ENCODE measurements at regions not wholly inside any gene's neighbourhood (a gene's known extent, or its start where the extent isn't known, plus 50 kb on each side); places are given as distances from the start of the nearest gene placed in this dataset.

DNA sequence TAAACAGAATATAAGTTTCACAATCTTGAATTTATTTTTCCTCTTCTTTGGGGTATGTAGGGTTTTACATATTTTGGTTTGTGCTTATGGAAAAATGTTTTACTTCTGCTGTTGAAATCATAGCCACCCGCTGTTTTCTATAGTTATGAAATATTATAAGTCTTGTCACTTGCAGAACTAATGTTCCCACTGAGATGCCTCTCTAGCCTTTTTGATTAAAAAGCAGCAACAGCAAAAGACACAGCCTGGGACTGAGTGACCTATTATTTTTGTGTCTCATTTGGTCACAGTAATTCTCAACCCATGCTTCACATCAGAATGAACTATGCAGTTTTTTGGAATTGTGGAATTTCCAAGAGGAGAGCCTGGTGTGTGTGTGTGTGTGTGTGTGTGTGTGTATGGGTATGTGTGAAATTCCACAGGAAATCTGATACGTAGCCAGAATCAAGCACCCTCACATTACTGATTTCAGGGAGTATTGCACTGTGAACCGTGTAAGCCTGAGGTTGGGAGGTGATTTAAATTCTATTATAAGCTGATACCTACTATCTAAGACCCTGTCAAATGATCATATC is 55.7 kb upstream of the FRMD6 start (continued):
- no peak for TF ChIP-seq TAF15 (IDR thresholded peaks at IDR 0.05; ENCODE audit: low read depth, low read length, poor library complexity, severe bottlenecking)
- TF ChIP-seq ZNF232 (CRISPR knock-in tag; IDR thresholded peaks at IDR 0.05; ENCODE audit: borderline replicate concordance) = no peak

DNA sequence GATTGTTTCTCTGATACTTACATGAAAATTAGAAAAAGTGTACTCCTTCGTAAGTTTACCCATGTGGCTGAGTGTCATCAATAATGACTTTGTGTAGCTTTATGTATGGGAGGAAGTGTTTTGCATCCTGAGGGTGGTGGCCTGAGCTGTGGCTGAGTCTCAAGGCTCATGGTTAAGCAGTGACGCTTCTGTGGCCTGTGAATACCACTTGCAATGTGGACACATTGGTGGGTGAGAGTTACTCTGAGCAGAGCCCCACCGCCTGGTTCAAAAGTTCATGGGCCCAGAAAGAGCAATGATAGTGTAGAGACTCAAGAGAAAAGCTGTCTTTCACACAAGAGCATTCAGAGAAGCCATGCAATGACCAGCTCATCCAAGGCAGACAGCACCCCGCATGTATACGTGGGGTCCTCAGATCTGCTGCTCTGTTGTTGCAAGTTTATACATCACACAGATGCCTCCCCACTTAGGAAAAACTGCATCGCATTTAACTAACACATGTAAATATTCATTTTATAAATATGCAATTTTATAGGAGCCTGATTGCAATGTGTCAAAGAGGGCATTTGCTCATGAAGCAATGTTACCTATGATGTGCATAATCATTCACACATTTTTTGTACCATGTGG is 55.1 kb upstream of the FRMD6 start:
- no peaks in the 10 kb centered on the region for H3K79me2 ChIP-seq (ENCODE audit: insufficient read depth, low read length)
- in situ Hi-C loops (cut with HindIII; ENCODE audit: extremely low pct_ligation_motif_present, low pct_unique_long_range_greater_than_20kb) = no loop called here
- ChIA-PET CTCF (ENCODE audit: low intra/inter-chr PET ratio, low total read pairs) (no interaction called here), POLR2A (no interaction called here)
- no peak overlapping the region for H2AFZ ChIP-seq (ENCODE audit: low read length)
- H4K20me1 ChIP-seq (ENCODE audit: insufficient read depth, low read length) = no peaks in the 10 kb centered on the region
- BruUV-seq (replicated peaks) = no TSS peak
- no peaks in the 10 kb centered on the region for H3K9me3 ChIP-seq (ENCODE audit: low read length)
- FAIRE-seq (no peak), DNase-seq (ENCODE audit: low spot score) (no peak), ATAC-seq (no peak)
- no peaks in the 10 kb centered on the region for H3K27me3 ChIP-seq (ENCODE audit: control insufficient read depth in 1 of 2, insufficient read depth in 2 of 2, low read length in 2 of 2)
- 53% methylated on average over 6 of the region's 6 CpGs for WGBS (ENCODE audit: low lambda C conversion rate)
- no peak overlapping the region for H3K9ac ChIP-seq (ENCODE audit: insufficient read depth, low read depth, low read length)
- TF ChIP-seq ZIK1 (CRISPR knock-in tag; IDR thresholded peaks at IDR 0.05; ENCODE audit: borderline replicate concordance, low read depth) = no peak
- TF ChIP-seq ZNF34 (CRISPR knock-in tag; IDR thresholded peaks at IDR 0.05; ENCODE audit: borderline replicate concordance) = no peak
- no peak for TF ChIP-seq ETV5 (CRISPR knock-in tag; IDR thresholded peaks at IDR 0.05; ENCODE audit: borderline replicate concordance)
- TF ChIP-seq ZBTB38 (CRISPR knock-in tag; IDR thresholded peaks at IDR 0.05) = no peak
- no peak for TF ChIP-seq MIXL1 (CRISPR knock-in tag; IDR thresholded peaks at IDR 0.05)
- TF ChIP-seq, protein P1, sequence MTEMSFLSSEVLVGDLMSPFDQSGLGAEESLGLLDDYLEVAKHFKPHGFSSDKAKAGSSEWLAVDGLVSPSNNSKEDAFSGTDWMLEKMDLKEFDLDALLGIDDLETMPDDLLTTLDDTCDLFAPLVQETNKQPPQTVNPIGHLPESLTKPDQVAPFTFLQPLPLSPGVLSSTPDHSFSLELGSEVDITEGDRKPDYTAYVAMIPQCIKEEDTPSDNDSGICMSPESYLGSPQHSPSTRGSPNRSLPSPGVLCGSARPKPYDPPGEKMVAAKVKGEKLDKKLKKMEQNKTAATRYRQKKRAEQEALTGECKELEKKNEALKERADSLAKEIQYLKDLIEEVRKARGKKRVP (CRISPR knock-in tag; IDR thresholded peaks at IDR 0.05) = no peak
- TF ChIP-seq NONO (IDR thresholded peaks at IDR 0.05) = no peak
- TF ChIP-seq NONO (CRISPR knock-in tag; conservative IDR thresholded peaks at IDR 0.05) = no peak
- no peak for TF ChIP-seq SUZ12 (IDR thresholded peaks at IDR 0.05; ENCODE audit: low read depth, low read length)
- no peak for TF ChIP-seq ATF7 (IDR thresholded peaks at IDR 0.05)
- no peak for TF ChIP-seq ATF7 (CRISPR knock-in tag; IDR thresholded peaks at IDR 0.05)
- TF ChIP-seq JUN (CRISPR knock-in tag; IDR thresholded peaks at IDR 0.05) = no peak
- no peak overlapping the region for H3K27ac ChIP-seq (ENCODE audit: extremely low read length, insufficient read depth, low read length)
- no peaks in the 10 kb centered on the region for H3K4me1 ChIP-seq (ENCODE audit: insufficient read depth, low read length)
- H3K4me2 ChIP-seq (ENCODE audit: low read depth, low read length) = no peak overlapping the region
- intact Hi-C loops (cut with micrococcal nuclease; ENCODE audit: unreplicated experiment) = no loop called here
- no peaks in the 10 kb centered on the region for H3K36me3 ChIP-seq (replicated peaks in 1 of 2; ENCODE audit: control insufficient read depth in 1 of 2, insufficient read depth in 2 of 2, low read length in 2 of 2)
- no peak overlapping the region for H3K4me3 ChIP-seq (replicated peaks in 1 of 3; ENCODE audit: insufficient read depth in 1 of 3, low read depth in 2 of 3, low read length in 3 of 3)

Data from HepG2 (cell line).